B cell (primary cell): ENCODE measurements at regions not wholly inside any gene's neighbourhood (a gene's known extent, or its start where the extent isn't known, plus 50 kb on each side); places are given as distances from the start of the nearest gene placed in this dataset.

Source experiments
- ATAC-seq: fragments of 200-7000 bp; cut with Tn5 transposase; one replicate; pipeline ENCODE4 v1.10.0; 2021; ENCODE audit warnings: low read depth, mild to moderate bottlenecking, moderate number of reproducible peaks, moderate library complexity
- CTCF ChIA-PET: fragments of 350-600 bp; sonication (Branson Sonifier 250); formaldehyde crosslinking; loops from one replicate; lab custom pipeline; 2021; ENCODE audit warnings: antibody characterized with exemption, inconsistent platforms; lab: Charles Lee
- POLR2A ChIA-PET: fragments of 350-600 bp; sonication (Branson Sonifier 250); formaldehyde crosslinking; loops from one replicate; lab custom pipeline; 2021; ENCODE audit warnings: antibody characterized with exemption; lab: Charles Lee
- DNase-seq: peaks from one replicate; pipeline ENCODE4 v3.0.0; 2013
- H2AFZ ChIP-seq: 2 replicates; pipeline ENCODE4 v1.6.1; 2012; ENCODE audit warnings: mild to moderate bottlenecking, low read depth, low read length; ENCODE audit not compliant: insufficient read depth, poor library complexity, severe bottlenecking
- H3K27ac ChIP-seq, 2 donors: 1 replicate in 1 of 2; 2 replicates in 1 of 2; pipeline ENCODE4 v1.5.1; 2012 to 2013; ENCODE audit warnings: low read length in 2 of 2, mild to moderate bottlenecking in 2 of 2, moderate library complexity in 1 of 2
- H3K27me3 ChIP-seq, 4 experiments: fragments of 200-600 bp in 1 of 4; sonication (generic) in 1 of 4; replicated peaks in 1 of 4; 1 replicate in 2 of 4; 2 replicates in 2 of 4; pipeline versions ENCODE4 v1.6.1 to v1.7.0; 2013 to 2016; ENCODE audit warnings: low read length in 3 of 4, mild to moderate bottlenecking in 2 of 4, mixed read lengths in 1 of 4, moderate library complexity in 1 of 4; ENCODE audit not compliant: insufficient read depth in 4 of 4, control insufficient read depth in 3 of 4; ENCODE audit errors: control extremely low read depth in 1 of 4
- H3K36me3 ChIP-seq, 2 experiments: replicated peaks in 1 of 2; 1 replicate in 1 of 2; 2 replicates in 1 of 2; pipeline versions ENCODE4 v1.6.1 to v1.7.1; 2013; ENCODE audit warnings: low read length in 1 of 2; ENCODE audit not compliant: insufficient read depth in 2 of 2, control insufficient read depth in 1 of 2; ENCODE audit errors: control extremely low read depth in 1 of 2, extremely low read depth in 1 of 2
- H3K4me1 ChIP-seq, 2 donors: fragments of 200-600 bp in 1 of 2; sonication (generic) in 1 of 2; 1 replicate in 1 of 2; 2 replicates in 1 of 2; pipeline versions ENCODE4 v1.5.1 to v1.6.1; 2013 to 2017; ENCODE audit warnings: low read length in 2 of 2; ENCODE audit not compliant: control insufficient read depth in 2 of 2, insufficient read depth in 2 of 2
- H3K4me2 ChIP-seq: replicated peaks from 2 replicates; pipeline ENCODE3; 2012; ENCODE audit warnings: mild to moderate bottlenecking, low read depth, low read length; ENCODE audit not compliant: poor library complexity, severe bottlenecking
- H3K4me3 ChIP-seq, 5 experiments: fragments of 200-600 bp in 1 of 5; sonication (generic) in 1 of 5; 1 replicate in 3 of 5; 2 replicates in 2 of 5; pipeline versions ENCODE4 v1.5.1 to v1.7.0; 2011 to 2016; ENCODE audit warnings: low read length in 4 of 5, mild to moderate bottlenecking in 4 of 5, low read depth in 2 of 5, control low read depth in 1 of 5, moderate library complexity in 1 of 5; ENCODE audit not compliant: insufficient read depth in 1 of 5; ENCODE audit errors: control extremely low read depth in 1 of 5, extremely low read depth in 1 of 5
- H3K79me2 ChIP-seq: fragments of 200-600 bp; sonication (generic); one replicate; pipeline ENCODE4 v1.6.0; 2016; ENCODE audit warnings: low read length; ENCODE audit not compliant: control insufficient read depth, insufficient read depth
- H3K9ac ChIP-seq: fragments of 200-600 bp; sonication (generic); 2 replicates; pipeline ENCODE4 v1.6.1; 2017; ENCODE audit warnings: mild to moderate bottlenecking, low read length, moderate library complexity
- H3K9me3 ChIP-seq, 3 donors: one replicate each; pipeline versions ENCODE4 v1.6.1 to v1.7.1; 2013; ENCODE audit warnings: low read length in 2 of 3; ENCODE audit not compliant: control insufficient read depth in 2 of 3, insufficient read depth in 1 of 3; ENCODE audit errors: control extremely low read depth in 1 of 3
- H4K20me1 ChIP-seq: 2 replicates; pipeline ENCODE4 v1.6.0; 2012; ENCODE audit warnings: mild to moderate bottlenecking, low read length; ENCODE audit not compliant: insufficient read depth, control insufficient read depth, poor library complexity, severe bottlenecking
- H3K27ac Mint-ChIP-seq: one replicate; pipeline ENCODE4 v1.8.0; 2021; ENCODE audit warnings: mixed read lengths
- H3K27me3 Mint-ChIP-seq: one replicate; pipeline ENCODE4 v1.8.0; 2021; ENCODE audit warnings: mixed read lengths
- H3K4me1 Mint-ChIP-seq: one replicate; pipeline ENCODE4 v1.8.0; 2021; ENCODE audit warnings: mixed read lengths
- H3K4me3 Mint-ChIP-seq: one replicate; pipeline ENCODE4 v1.8.0; 2021; ENCODE audit warnings: mixed read lengths
- H3K9me3 Mint-ChIP-seq: one replicate; pipeline ENCODE4 v1.8.0; 2022; ENCODE audit warnings: mixed read lengths; ENCODE audit not compliant: insufficient read depth
- EZH2 ChIP-seq: IDR thresholded peaks from 2 replicates; pipeline ENCODE4 v1.6.1; 2012; ENCODE audit warnings: borderline replicate concordance, low read depth, mild to moderate bottlenecking, moderate library complexity, low read length; ENCODE audit not compliant: insufficient read depth, poor library complexity, severe bottlenecking
- WGBS: methylation state at CpG from one replicate; pipeline ENCODE4 v1.1.5; 2013; ENCODE audit warnings: missing lambda C conversion rate; ENCODE audit not compliant: insufficient coverage; 5-methylcytosine and 5-hydroxymethylcytosine counted together
- intact Hi-C: fragments of 100-400 bp; cut with micrococcal nuclease; formaldehyde crosslinking; loops from one replicate; pipeline ENCODE4 v1.10.0; 2022
- TF ChIP-seq, protein P1 (sequence below): fragments of 200-600 bp; IDR thresholded peaks from one replicate; pipeline ENCODE4 v1.8.0; 2022; ENCODE audit warnings: antibody characterized with exemption, mild to moderate bottlenecking

DNA sequence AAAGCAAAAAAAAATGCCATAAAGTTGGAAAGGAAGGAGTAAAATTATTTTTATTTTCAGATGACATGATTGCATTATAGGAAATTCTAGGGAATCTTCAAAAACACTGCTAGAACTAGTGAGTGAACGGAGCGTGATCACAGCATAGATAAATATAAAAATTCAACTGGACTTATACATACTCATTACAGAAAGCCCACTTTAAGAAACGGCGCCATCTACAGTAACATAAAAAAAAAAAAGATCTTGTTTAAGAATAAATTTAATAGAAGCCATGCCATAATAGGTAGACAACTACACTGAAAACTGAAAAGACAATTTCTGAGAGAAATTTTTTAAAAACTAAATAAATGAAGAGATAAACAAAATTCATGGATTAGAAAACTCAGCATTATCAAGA is 623.1 kb upstream of the MGMT start:
- H3K27ac Mint-ChIP-seq: no peak overlapping the region
- no peaks in the 10 kb centered on the region for H3K79me2 ChIP-seq
- no peaks in the 10 kb centered on the region for H3K4me1 ChIP-seq
- ATAC-seq (no peak), DNase-seq (no peak)
- CTCF ChIA-PET: no interaction called here
- H3K4me3 Mint-ChIP-seq: no peak overlapping the region
- intact Hi-C loops: no loop called here
- H3K9ac ChIP-seq: no peak overlapping the region
- no peaks in the 10 kb centered on the region for H3K9me3 ChIP-seq
- H3K4me3 ChIP-seq: no peak overlapping the region
- H4K20me1 ChIP-seq: no peaks in the 10 kb centered on the region
- H3K9me3 Mint-ChIP-seq: no peaks in the 10 kb centered on the region
- no peaks in the 10 kb centered on the region for H3K27me3 ChIP-seq
- no peak overlapping the region for H2AFZ ChIP-seq
- no peak for TF ChIP-seq EZH2
- TF ChIP-seq, protein P1, sequence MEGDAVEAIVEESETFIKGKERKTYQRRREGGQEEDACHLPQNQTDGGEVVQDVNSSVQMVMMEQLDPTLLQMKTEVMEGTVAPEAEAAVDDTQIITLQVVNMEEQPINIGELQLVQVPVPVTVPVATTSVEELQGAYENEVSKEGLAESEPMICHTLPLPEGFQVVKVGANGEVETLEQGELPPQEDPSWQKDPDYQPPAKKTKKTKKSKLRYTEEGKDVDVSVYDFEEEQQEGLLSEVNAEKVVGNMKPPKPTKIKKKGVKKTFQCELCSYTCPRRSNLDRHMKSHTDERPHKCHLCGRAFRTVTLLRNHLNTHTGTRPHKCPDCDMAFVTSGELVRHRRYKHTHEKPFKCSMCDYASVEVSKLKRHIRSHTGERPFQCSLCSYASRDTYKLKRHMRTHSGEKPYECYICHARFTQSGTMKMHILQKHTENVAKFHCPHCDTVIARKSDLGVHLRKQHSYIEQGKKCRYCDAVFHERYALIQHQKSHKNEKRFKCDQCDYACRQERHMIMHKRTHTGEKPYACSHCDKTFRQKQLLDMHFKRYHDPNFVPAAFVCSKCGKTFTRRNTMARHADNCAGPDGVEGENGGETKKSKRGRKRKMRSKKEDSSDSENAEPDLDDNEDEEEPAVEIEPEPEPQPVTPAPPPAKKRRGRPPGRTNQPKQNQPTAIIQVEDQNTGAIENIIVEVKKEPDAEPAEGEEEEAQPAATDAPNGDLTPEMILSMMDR: no peak
- no peaks in the 10 kb centered on the region for H3K36me3 ChIP-seq
- no peak overlapping the region for H3K4me2 ChIP-seq
- POLR2A ChIA-PET: no interaction called here
- no CpG with 5 or more reads among the region's 4 CpGs for WGBS
- H3K27ac ChIP-seq: no peak overlapping the region
- H3K27me3 Mint-ChIP-seq: peaks cover 5% of the 10 kb centered on the region
- H3K4me1 Mint-ChIP-seq: no peaks in the 10 kb centered on the region

DNA sequence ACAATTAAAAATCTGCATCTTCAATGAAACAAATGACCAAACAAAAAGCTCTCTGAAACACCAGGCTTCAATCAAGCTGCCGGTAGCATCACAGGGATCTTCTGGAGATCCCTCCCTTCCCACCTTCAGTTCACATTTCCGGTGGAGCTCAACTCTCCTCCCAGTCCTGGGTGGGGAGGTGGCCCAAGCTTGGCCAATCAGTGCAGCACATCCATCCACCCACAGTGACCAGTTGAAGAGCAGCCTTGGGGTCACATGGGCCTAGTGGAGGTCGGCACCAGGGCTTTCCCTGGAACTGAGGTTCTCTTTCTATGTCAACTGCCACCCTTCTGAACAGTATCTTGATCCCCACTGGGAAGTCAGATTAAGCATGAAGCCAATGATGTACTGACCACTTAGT is 620.1 kb upstream of the MGMT start:
- Histone ChIP-seq H3K9me3 (no peaks in the 10 kb centered on the region), H2AFZ (no peak overlapping the region), H3K4me3 (no peak overlapping the region), H3K27me3 (no peaks in the 10 kb centered on the region), H3K36me3 (no peaks in the 10 kb centered on the region), H3K79me2 (no peaks in the 10 kb centered on the region), H3K27ac (no peak overlapping the region), H3K9ac (no peak overlapping the region), H4K20me1 (no peaks in the 10 kb centered on the region), H3K4me2 (no peak overlapping the region), H3K4me1 (no peaks in the 10 kb centered on the region)
- no peak for TF ChIP-seq EZH2
- TF ChIP-seq, protein P1: no peak
- Mint-ChIP-seq H3K27me3 (no peaks in the 10 kb centered on the region), H3K4me1 (no peaks in the 10 kb centered on the region), H3K4me3 (no peak overlapping the region), H3K9me3 (no peaks in the 10 kb centered on the region), H3K27ac (no peak overlapping the region)
- intact Hi-C loops: no loop called here
- DNase-seq (no peak), ATAC-seq (no peak)
- POLR2A ChIA-PET: no interaction called here
- CTCF ChIA-PET: no interaction called here
- 88% methylated on average over 3 of the region's 3 CpGs for WGBS
